ENCODE measurements at regions not wholly inside any gene's neighbourhood (a gene's known extent, or its start where the extent isn't known, plus 50 kb on each side); places are given as distances from the start of the nearest gene placed in this dataset.

- H3K27ac ChIP-seq = no peak overlapping the region
- no peaks in the 10 kb centered on the region for H3K9me3 ChIP-seq (ENCODE audit: low read depth)
- DNase-seq = no peak
- H4K20me1 ChIP-seq (ENCODE audit: insufficient read depth) = no peaks in the 10 kb centered on the region
- no peaks in the 10 kb centered on the region for H3K27me3 ChIP-seq (replicated peaks; ENCODE audit: insufficient read depth)
- no peak overlapping the region for H3K9ac ChIP-seq
- no peaks in the 10 kb centered on the region for H3K79me2 ChIP-seq (ENCODE audit: insufficient read depth)
- no peak for TF ChIP-seq EZH2 (IDR thresholded peaks at IDR 0.05; ENCODE audit: insufficient read depth, poor library complexity, severe bottlenecking)
- TF ChIP-seq EZH2phosphoT487 (IDR thresholded peaks at IDR 0.05; ENCODE audit: insufficient read depth, low read depth) = no peak
- no peaks in the 10 kb centered on the region for H3K36me3 ChIP-seq (ENCODE audit: low read depth)
- H2AFZ ChIP-seq = no peak overlapping the region
- in situ Hi-C loops (cut with MboI) = no loop called here
- H3K4me2 ChIP-seq (ENCODE audit: unreplicated experiment) = no peak overlapping the region
- no peaks in the 10 kb centered on the region for H3F3A ChIP-seq (ENCODE audit: insufficient read depth)
- H3K4me3 ChIP-seq = no peak overlapping the region
- no peaks in the 10 kb centered on the region for H3K9me2 ChIP-seq (ENCODE audit: insufficient read depth)
- no peaks in the 10 kb centered on the region for H3K4me1 ChIP-seq (ENCODE audit: insufficient read depth)
Measured at GRCh38 chr11:50155508-50155907, 122.8 kb downstream of the OR4C45 start.

GRCh38 chr11:50164050-50164449 is 131.4 kb downstream of the OR4C45 start:
- Histone ChIP-seq H3K9me2 (ENCODE audit: insufficient read depth) (no peaks in the 10 kb centered on the region), H3K9ac (no peak overlapping the region), H3K36me3 (ENCODE audit: low read depth) (no peaks in the 10 kb centered on the region), H3K4me3 (no peak overlapping the region), H2AFZ (no peak overlapping the region), H3K27ac (no peak overlapping the region), H3K9me3 (ENCODE audit: low read depth) (no peaks in the 10 kb centered on the region), H3K27me3 (replicated peaks; ENCODE audit: insufficient read depth) (no peaks in the 10 kb centered on the region), H3K4me1 (ENCODE audit: insufficient read depth) (no peaks in the 10 kb centered on the region), H3K79me2 (ENCODE audit: insufficient read depth) (no peaks in the 10 kb centered on the region), H3F3A (ENCODE audit: insufficient read depth) (no peaks in the 10 kb centered on the region), H3K4me2 (ENCODE audit: unreplicated experiment) (no peak overlapping the region), H4K20me1 (ENCODE audit: insufficient read depth) (no peaks in the 10 kb centered on the region)
- DNase-seq = no peak
- TF ChIP-seq EZH2 (IDR thresholded peaks at IDR 0.05; ENCODE audit: insufficient read depth, poor library complexity, severe bottlenecking) (no peak), EZH2phosphoT487 (IDR thresholded peaks at IDR 0.05; ENCODE audit: insufficient read depth, low read depth) (no peak)
- in situ Hi-C loops (cut with MboI) = no loop called here
- 51 to 71% methylated on average over 12 to 13 of the region's 13 CpGs for WGBS, 2 experiments (ENCODE audit: low coverage in 1 of 2, low lambda C conversion rate in 2 of 2, missing lambda C conversion rate in 2 of 2)

GRCh38 chr11:50169634-50170033 is 137.0 kb downstream of the OR4C45 start:
- no peaks in the 10 kb centered on the region for H4K20me1 ChIP-seq (ENCODE audit: insufficient read depth)
- TF ChIP-seq EZH2phosphoT487 (IDR thresholded peaks at IDR 0.05; ENCODE audit: insufficient read depth, low read depth) (no peak), EZH2 (IDR thresholded peaks at IDR 0.05; ENCODE audit: insufficient read depth, poor library complexity, severe bottlenecking) (no peak)
- in situ Hi-C loops (cut with MboI) = no loop called here

DNA sequence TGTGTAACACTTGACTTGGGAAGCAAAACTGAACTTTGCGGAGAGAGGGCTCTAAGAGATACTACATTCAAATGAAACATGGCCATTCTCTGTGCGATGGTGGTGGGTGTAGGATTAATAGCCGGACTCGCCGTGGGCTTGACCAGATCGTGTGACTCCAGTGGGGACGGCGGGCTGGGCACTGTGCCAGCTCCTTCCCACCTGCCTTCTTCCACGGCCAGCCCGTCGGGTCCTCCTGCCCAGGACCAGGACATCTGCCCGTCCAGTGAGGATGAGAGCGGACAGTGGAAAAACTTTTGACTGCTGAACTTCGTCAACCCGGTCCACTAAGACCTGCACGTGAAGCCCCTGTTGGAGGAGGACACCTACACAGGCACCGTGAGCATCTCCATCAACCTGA is 137.4 kb downstream of the OR4C45 start:
- H4K20me1 ChIP-seq (ENCODE audit: insufficient read depth) = no peaks in the 10 kb centered on the region
- DNase-seq = no peak
- H3K79me2 ChIP-seq (ENCODE audit: insufficient read depth) = no peaks in the 10 kb centered on the region
- H3F3A ChIP-seq (ENCODE audit: insufficient read depth) = no peaks in the 10 kb centered on the region
- H3K27ac ChIP-seq = no peak overlapping the region
- in situ Hi-C loops (cut with MboI) = no loop called here
- no peaks in the 10 kb centered on the region for H3K9me3 ChIP-seq (ENCODE audit: low read depth)
- no peaks in the 10 kb centered on the region for H3K4me1 ChIP-seq (ENCODE audit: insufficient read depth)
- no peaks in the 10 kb centered on the region for H3K36me3 ChIP-seq (ENCODE audit: low read depth)
- no peak overlapping the region for H3K9ac ChIP-seq
- no peak overlapping the region for H2AFZ ChIP-seq
- no peaks in the 10 kb centered on the region for H3K27me3 ChIP-seq (replicated peaks; ENCODE audit: insufficient read depth)
- no peak for TF ChIP-seq EZH2 (IDR thresholded peaks at IDR 0.05; ENCODE audit: insufficient read depth, poor library complexity, severe bottlenecking)
- no peaks in the 10 kb centered on the region for H3K9me2 ChIP-seq (ENCODE audit: insufficient read depth)
- 60 to 69% methylated on average over 16 to 17 of the region's 17 CpGs for WGBS, 2 experiments (ENCODE audit: low coverage in 1 of 2, low lambda C conversion rate in 2 of 2, missing lambda C conversion rate in 2 of 2)
- no peak overlapping the region for H3K4me3 ChIP-seq
- no peak overlapping the region for H3K4me2 ChIP-seq (ENCODE audit: unreplicated experiment)

More at GRCh38 chr11:50169634-50170033, 137.0 kb downstream of the OR4C45 start:
- H3K4me3 ChIP-seq = no peak overlapping the region
- H3K4me1 ChIP-seq (ENCODE audit: insufficient read depth) = no peaks in the 10 kb centered on the region
- no peak overlapping the region for H3K4me2 ChIP-seq (ENCODE audit: unreplicated experiment)
- H3K79me2 ChIP-seq (ENCODE audit: insufficient read depth) = no peaks in the 10 kb centered on the region
- WGBS, 2 experiments (ENCODE audit: low coverage in 1 of 2, low lambda C conversion rate in 2 of 2, missing lambda C conversion rate in 2 of 2) = 57 to 62% methylated on average over 13 of the region's 13 CpGs
- H3K9ac ChIP-seq = no peak overlapping the region
- H3K36me3 ChIP-seq (ENCODE audit: low read depth) = no peaks in the 10 kb centered on the region
- H3K9me2 ChIP-seq (ENCODE audit: insufficient read depth) = no peaks in the 10 kb centered on the region
- H3K9me3 ChIP-seq (ENCODE audit: low read depth) = no peaks in the 10 kb centered on the region
- no peaks in the 10 kb centered on the region for H3K27me3 ChIP-seq (replicated peaks; ENCODE audit: insufficient read depth)
- no peak overlapping the region for H2AFZ ChIP-seq
- no peak for DNase-seq
- H3F3A ChIP-seq (ENCODE audit: insufficient read depth) = no peaks in the 10 kb centered on the region
- no peak overlapping the region for H3K27ac ChIP-seq

GRCh38 chr11:50174189-50174588 is 141.5 kb downstream of the OR4C45 start:
- Histone ChIP-seq H3K79me2 (ENCODE audit: insufficient read depth) (no peaks in the 10 kb centered on the region), H3K9me2 (ENCODE audit: insufficient read depth) (no peaks in the 10 kb centered on the region), H3K4me1 (ENCODE audit: insufficient read depth) (no peaks in the 10 kb centered on the region), H3K9me3 (ENCODE audit: low read depth) (no peaks in the 10 kb centered on the region), H3K9ac (no peak overlapping the region), H4K20me1 (ENCODE audit: insufficient read depth) (no peaks in the 10 kb centered on the region), H3K36me3 (ENCODE audit: low read depth) (no peaks in the 10 kb centered on the region), H2AFZ (no peak overlapping the region), H3K27me3 (replicated peaks; ENCODE audit: insufficient read depth) (no peaks in the 10 kb centered on the region), H3K27ac (no peak overlapping the region), H3F3A (ENCODE audit: insufficient read depth) (no peaks in the 10 kb centered on the region), H3K4me3 (no peak overlapping the region), H3K4me2 (ENCODE audit: unreplicated experiment) (no peak overlapping the region)
- peak; percentile 57 for DNase-seq
- in situ Hi-C loops (cut with MboI) = no loop called here
- TF ChIP-seq EZH2phosphoT487 (IDR thresholded peaks at IDR 0.05; ENCODE audit: insufficient read depth, low read depth) = no peak
- no peak for TF ChIP-seq EZH2 (IDR thresholded peaks at IDR 0.05; ENCODE audit: insufficient read depth, poor library complexity, severe bottlenecking)

All from GM23248 (cell line).